Left ventricle myocardium inferior (tissue), 1 donor: ENCODE measurements at regions not wholly inside any gene's neighbourhood (a gene's known extent, or its start where the extent isn't known, plus 50 kb on each side); places are given as distances from the start of the nearest gene placed in this dataset.

Source experiments
- DNase-seq: peaks from one replicate; pipeline ENCODE4 v3.0.0-alpha.2; 2020
- H3K27ac ChIP-seq: fragments of 200-600 bp; replicated peaks from 2 replicates; pipeline ENCODE4 v1.8.0; 2021
- H3K27me3 ChIP-seq: fragments of 200-600 bp; 2 replicates; pipeline ENCODE4 v1.8.0; 2021; ENCODE audit warnings: low read depth
- H3K36me3 ChIP-seq: fragments of 200-600 bp; 2 replicates; pipeline ENCODE4 v1.8.0; 2021
- H3K4me1 ChIP-seq: fragments of 200-600 bp; 2 replicates; pipeline ENCODE4 v1.8.0; 2021
- H3K4me3 ChIP-seq: fragments of 200-600 bp; 2 replicates; pipeline ENCODE4 v1.8.0; 2021; ENCODE audit warnings: mild to moderate bottlenecking, moderate library complexity
- H3K9me3 ChIP-seq: fragments of 200-600 bp; replicated peaks from 2 replicates; pipeline ENCODE4 v1.8.0; 2021
- intact Hi-C: fragments of 100-400 bp; cut with micrococcal nuclease; formaldehyde crosslinking; loops from one replicate; pipeline ENCODE4 v1.11.0; 2022
- TF ChIP-seq, protein P1 (sequence below): fragments of 200-600 bp; IDR thresholded peaks from 2 replicates; pipeline ENCODE4 v1.8.0; 2021; ENCODE audit warnings: antibody characterized with exemption, mild to moderate bottlenecking, borderline replicate concordance
- donor health status: DM: no; HTN: yes; CAD: no; lungs with severe emphysema.

DNA sequence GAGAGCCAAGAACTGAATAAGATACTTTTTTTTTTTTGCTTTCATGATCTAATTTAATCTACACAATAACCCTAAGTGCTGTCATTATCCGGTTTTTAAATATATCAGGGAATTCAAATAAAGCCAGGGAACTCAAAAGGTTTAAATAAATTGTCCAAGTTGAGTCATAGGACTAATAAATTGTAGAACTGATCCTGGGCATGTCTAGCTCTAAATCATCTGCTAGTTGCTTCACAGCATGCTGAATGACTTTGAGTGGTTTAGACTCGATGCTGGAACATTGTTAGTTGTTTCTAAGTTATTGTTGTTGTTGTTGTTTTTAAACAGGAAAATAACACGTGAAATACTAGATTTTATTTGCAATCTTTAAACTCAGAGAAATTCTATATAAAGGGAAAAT, 147.2 kb upstream of the HNMT start:
- no peaks in the 10 kb centered on the region for H3K36me3 ChIP-seq
- peaks cover 10% of the 10 kb centered on the region for H3K9me3 ChIP-seq
- H3K4me3 ChIP-seq = no peak overlapping the region
- H3K27me3 ChIP-seq = peaks cover 6% of the 10 kb centered on the region
- H3K4me1 ChIP-seq = no peaks in the 10 kb centered on the region
- no peak for DNase-seq
- no peak overlapping the region for H3K27ac ChIP-seq
- intact Hi-C loops = no loop called here
- TF ChIP-seq, protein P1, sequence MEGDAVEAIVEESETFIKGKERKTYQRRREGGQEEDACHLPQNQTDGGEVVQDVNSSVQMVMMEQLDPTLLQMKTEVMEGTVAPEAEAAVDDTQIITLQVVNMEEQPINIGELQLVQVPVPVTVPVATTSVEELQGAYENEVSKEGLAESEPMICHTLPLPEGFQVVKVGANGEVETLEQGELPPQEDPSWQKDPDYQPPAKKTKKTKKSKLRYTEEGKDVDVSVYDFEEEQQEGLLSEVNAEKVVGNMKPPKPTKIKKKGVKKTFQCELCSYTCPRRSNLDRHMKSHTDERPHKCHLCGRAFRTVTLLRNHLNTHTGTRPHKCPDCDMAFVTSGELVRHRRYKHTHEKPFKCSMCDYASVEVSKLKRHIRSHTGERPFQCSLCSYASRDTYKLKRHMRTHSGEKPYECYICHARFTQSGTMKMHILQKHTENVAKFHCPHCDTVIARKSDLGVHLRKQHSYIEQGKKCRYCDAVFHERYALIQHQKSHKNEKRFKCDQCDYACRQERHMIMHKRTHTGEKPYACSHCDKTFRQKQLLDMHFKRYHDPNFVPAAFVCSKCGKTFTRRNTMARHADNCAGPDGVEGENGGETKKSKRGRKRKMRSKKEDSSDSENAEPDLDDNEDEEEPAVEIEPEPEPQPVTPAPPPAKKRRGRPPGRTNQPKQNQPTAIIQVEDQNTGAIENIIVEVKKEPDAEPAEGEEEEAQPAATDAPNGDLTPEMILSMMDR = no peak

DNA sequence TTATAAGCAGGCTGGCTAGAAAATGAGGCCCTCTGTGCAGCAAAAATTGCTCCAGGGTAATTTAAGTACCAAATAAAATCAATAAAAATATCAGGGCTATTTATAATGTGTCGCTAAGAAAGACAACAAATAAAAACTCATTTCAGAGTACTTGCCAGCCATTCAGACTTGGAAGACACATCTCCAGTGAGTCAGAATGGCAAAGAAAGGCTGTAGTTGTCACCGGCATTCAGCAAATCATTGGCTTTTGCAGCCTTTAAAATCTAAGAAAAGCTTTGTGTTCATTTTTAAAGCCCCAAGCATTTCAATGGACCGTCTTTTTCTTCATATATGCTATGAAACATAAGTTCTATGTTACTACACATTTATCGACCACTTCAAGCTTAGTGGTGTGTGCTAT, 141.1 kb upstream of the HNMT start:
- no peak for DNase-seq
- TF ChIP-seq, protein P1 = no peak
- intact Hi-C loops = no loop called here
- Histone ChIP-seq H3K9me3 (peaks cover 10% of the 10 kb centered on the region), H3K4me3 (no peak overlapping the region), H3K36me3 (no peaks in the 10 kb centered on the region), H3K27ac (no peak overlapping the region), H3K27me3 (peaks cover 6% of the 10 kb centered on the region), H3K4me1 (no peaks in the 10 kb centered on the region)

DNA sequence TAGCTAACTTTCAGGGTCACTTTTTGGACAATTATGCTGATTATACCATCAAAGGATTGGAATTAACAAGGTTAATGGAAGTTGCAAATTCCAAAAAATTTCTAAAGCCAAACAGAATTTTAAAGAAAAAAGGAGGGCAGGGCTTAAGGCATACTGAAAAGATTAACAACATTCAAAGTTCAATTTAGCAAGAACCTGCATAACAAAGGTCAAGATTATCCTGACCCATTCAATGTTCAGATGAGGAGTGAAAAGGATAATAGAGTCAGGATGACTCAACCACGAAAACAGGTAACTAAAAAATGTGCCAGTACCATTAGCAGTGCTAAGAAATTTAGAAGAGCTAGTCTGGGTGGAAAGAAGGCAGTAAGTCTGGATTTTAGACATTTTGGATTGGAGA, 139.8 kb upstream of the HNMT start:
- Histone ChIP-seq H3K4me3 (no peak overlapping the region), H3K27me3 (peaks cover 6% of the 10 kb centered on the region), H3K27ac (no peak overlapping the region), H3K9me3 (peaks cover 2% of the 10 kb centered on the region), H3K36me3 (no peaks in the 10 kb centered on the region), H3K4me1 (no peaks in the 10 kb centered on the region)
- TF ChIP-seq, protein P1 = no peak
- intact Hi-C loops = no loop called here
- DNase-seq = no peak

DNA sequence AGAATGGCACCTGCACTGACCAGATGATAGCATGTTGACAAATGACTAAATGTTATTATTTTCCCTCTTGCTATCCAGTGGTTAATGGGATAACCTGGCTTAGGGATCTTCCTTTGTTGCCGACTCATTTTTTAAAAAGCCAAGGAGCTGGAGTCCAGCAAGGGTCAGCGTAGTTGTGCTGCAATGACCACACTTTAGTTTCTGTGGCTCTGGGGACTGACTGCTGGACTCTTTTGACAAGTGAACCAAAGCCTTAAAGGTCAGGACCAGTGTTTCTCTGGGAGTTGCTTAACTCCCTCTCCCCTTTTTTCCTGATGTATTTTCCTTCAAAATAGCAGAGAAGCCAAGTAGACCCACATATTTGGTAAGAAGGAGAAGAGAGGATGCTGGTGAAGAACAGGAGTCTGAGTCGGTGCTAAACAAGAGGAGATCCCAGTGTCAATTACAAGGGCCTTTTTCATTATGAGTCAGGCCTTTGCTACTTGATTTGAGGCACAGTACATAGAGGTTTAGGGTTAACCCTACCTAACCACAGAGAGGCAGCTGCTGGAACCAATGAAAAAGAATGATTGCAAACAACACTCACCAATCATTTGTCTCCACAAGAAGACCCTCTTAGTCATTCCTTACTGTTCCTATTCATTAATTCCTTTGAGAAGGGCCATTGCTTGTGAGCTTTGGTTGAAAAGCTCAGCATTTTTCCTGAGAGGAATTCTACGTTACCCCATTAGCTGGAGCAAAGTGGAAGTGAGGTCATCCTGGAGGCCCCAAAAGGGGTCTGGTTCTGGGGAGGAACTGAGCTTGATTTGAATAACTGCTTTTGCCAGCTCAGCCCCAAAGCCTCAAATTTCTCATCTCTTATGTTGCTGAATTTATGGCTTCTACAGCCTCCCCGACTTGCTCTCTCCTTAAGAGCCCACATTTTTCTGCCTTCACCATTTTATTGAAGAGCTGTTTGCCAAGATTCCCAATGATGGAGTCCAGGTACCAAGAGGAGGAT, 137.6 kb upstream of the HNMT start:
- Histone ChIP-seq H3K27me3 (peaks cover 16% of the 10 kb centered on the region), H3K27ac (no peak overlapping the region), H3K9me3 (no peaks in the 10 kb centered on the region), H3K36me3 (no peaks in the 10 kb centered on the region), H3K4me1 (no peaks in the 10 kb centered on the region), H3K4me3 (no peak overlapping the region)
- TF ChIP-seq, protein P1 = no peak
- intact Hi-C loops = no loop called here
- no peak for DNase-seq

DNA sequence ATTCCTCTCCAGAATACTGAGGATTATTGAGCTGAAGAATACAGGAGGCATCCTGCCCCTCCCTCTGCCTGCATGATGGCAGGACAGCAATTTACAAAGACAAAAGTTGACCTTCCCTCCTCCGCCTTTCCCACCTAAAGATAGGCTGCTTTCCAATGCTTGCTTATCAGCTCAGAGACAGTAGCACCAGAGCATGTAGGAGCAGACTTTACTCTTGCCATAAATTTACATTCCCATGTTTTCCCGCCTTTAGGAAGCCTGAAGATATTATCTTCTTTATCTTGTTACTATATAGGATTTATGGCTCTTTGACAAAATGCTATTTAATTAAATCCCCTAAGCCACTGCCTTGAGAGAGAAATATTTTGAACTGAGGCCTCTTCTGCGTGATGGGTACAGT, 135.6 kb upstream of the HNMT start:
- H3K27me3 ChIP-seq = peaks cover 16% of the 10 kb centered on the region
- H3K36me3 ChIP-seq = no peaks in the 10 kb centered on the region
- no peak overlapping the region for H3K27ac ChIP-seq
- intact Hi-C loops = no loop called here
- DNase-seq = no peak
- no peaks in the 10 kb centered on the region for H3K4me1 ChIP-seq
- no peaks in the 10 kb centered on the region for H3K9me3 ChIP-seq
- no peak overlapping the region for H3K4me3 ChIP-seq
- TF ChIP-seq, protein P1 = no peak
